Small intestine (tissue), 7 donors: ENCODE measurements at regions not wholly inside any gene's neighbourhood (a gene's known extent, or its start where the extent isn't known, plus 50 kb on each side); places are given as distances from the start of the nearest gene placed in this dataset.
A peak's percentile ranks its signal among the peaks of the same experiment; 100 is the strongest.
"Not testable (repeated sequence)": the region's sequence is repeated elsewhere in the genome, so short reads cannot be mapped to it uniquely, and the experiment has no call there.

ENCODE experiments used
- DNase-seq, 2 donors: peaks; one replicate each; pipeline versions ENCODE4 v3.0.0 to v3.0.0-alpha.2; 2013
- FAIRE-seq: peaks from 2 replicates; lab custom pipeline; 2012; peaks lifted over from hg19 to GRCh38; lab: Jason Lieb, UNC
- H3K27ac ChIP-seq, 3 donors: one replicate each; pipeline ENCODE4 v1.5.1; 2013; ENCODE audit warnings: low read length in 2 of 3, mild to moderate bottlenecking in 2 of 3, control low read depth in 1 of 3, inconsistent platforms in 1 of 3, low read depth in 1 of 3, moderate library complexity in 1 of 3
- H3K27me3 ChIP-seq, 3 donors: one replicate each; pipeline ENCODE4 v1.6.1; 2013; ENCODE audit warnings: low read length in 3 of 3, inconsistent platforms in 1 of 3; ENCODE audit not compliant: control insufficient read depth in 3 of 3, insufficient read depth in 3 of 3
- H3K36me3 ChIP-seq, 3 donors: one replicate each; pipeline ENCODE4 v1.6.1; 2013; ENCODE audit warnings: low read length in 3 of 3, inconsistent platforms in 1 of 3, low read depth in 1 of 3, mild to moderate bottlenecking in 1 of 3, moderate library complexity in 1 of 3; ENCODE audit not compliant: control insufficient read depth in 3 of 3, insufficient read depth in 2 of 3
- H3K4me1 ChIP-seq, 3 donors: one replicate each; pipeline ENCODE4 v1.6.1; 2013; ENCODE audit warnings: low read length in 2 of 3, inconsistent platforms in 1 of 3, low read depth in 1 of 3, mild to moderate bottlenecking in 1 of 3, moderate library complexity in 1 of 3; ENCODE audit not compliant: control insufficient read depth in 3 of 3, insufficient read depth in 2 of 3
- H3K4me3 ChIP-seq, 3 donors: one replicate each; pipeline ENCODE4 v1.5.1; 2013; ENCODE audit warnings: low read length in 3 of 3, control low read depth in 1 of 3, inconsistent platforms in 1 of 3, low read depth in 1 of 3, mild to moderate bottlenecking in 1 of 3, moderate library complexity in 1 of 3
- H3K9me3 ChIP-seq, 2 donors: one replicate each; pipeline ENCODE4 v1.6.1; 2013; ENCODE audit warnings: low read depth in 1 of 2, low read length in 1 of 2; ENCODE audit not compliant: control insufficient read depth in 2 of 2, insufficient read depth in 1 of 2
- WGBS, 3 donors: extraction: QIAGEN DNeasy Blood & Tissue Kit; methylation state at CpG; one replicate each; pipeline ENCODE4 v1.1.7; 2013; 5-methylcytosine and 5-hydroxymethylcytosine counted together
- donor health status: healthy with polysubstance abuse.
- donor health status: control.
- donor health status: control.
- donor health status: Bipolar disorder and iron deficiency.
- donor health status: healthy.

DNA sequence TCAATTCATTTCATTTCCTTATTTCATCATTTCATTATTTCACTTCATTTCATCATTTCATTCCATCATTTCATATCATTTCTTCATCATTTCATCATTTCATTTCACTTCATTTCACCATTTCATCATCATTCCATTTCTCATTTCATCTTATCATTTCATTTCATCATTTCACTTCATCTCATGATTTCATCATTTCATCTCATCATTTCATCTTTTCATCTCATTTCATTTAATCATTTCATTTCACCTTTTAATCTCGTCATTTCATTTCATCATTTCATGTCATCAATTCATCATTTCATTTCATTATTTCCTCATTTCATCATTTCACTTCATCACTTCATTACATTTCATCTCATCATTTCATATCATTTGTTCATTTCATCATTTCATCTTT is 177.4 kb downstream of the ZNF92 start:
- not testable (repeated sequence) for H3K36me3 ChIP-seq
- 90 to 100% (median 95%) methylated on average over 1 of the region's 1 CpG for WGBS, 3 donors

DNA sequence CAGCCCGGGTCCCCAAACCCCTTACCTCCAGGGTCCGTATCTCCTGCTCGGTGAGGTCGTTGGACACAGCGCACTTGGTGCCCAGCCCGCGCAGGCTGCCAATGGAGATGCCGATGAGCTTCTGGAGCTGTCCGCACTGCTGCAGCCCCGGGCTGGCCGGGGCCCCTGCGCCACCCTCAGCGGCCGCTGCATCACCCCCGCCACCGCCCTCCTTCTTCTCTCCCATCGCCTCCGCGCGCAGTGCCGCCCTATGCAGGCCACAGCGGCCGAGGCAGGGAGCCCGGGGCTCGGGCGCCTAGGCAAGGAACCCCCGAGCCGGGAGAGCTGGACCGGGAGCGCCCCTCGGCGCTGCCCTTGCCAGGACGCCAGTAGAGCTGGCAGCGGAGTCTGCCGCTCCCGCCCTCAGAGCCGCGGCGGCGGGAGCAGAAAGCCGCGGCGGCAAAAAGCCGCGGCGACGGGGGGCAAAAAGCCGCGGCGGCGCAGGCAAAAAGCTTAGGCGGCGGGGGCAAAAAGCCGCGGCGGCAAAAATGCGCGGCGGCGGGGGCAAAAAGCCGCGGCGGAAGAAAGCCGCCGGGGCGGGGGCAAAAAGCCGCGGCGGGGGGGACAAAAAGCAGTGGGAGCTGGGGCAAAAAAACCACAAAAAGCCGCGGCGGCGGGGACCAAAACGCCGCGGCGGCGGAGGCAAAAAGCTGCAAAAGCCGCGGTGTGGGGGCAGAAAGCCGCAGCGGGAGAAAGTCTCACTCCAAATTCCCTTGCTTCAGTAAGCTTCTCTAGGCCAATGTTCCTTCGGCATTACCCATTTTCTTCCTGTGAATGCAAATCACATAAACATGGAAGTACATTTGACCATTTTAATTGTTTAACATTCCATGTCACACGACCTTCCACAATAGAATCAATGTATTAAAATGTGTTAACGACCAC is 181.2 kb downstream of the ZNF92 start:
- not testable (repeated sequence) for H3K4me1 ChIP-seq, DNase-seq, H3K9me3 ChIP-seq, FAIRE-seq, H3K4me3 ChIP-seq, H3K36me3 ChIP-seq, H3K27ac ChIP-seq, H3K27me3 ChIP-seq
- 2% methylated on average over 10 of the region's 85 CpGs; no CpG with 5 or more reads in 2 of the 3 donors for WGBS, 3 donors

More for the DNA sequence above, 177.4 kb downstream of the ZNF92 start:
- not testable (repeated sequence) for H3K27me3 ChIP-seq, DNase-seq, H3K4me1 ChIP-seq, H3K9me3 ChIP-seq, H3K4me3 ChIP-seq, H3K27ac ChIP-seq
- FAIRE-seq = peak; percentile 47

DNA sequence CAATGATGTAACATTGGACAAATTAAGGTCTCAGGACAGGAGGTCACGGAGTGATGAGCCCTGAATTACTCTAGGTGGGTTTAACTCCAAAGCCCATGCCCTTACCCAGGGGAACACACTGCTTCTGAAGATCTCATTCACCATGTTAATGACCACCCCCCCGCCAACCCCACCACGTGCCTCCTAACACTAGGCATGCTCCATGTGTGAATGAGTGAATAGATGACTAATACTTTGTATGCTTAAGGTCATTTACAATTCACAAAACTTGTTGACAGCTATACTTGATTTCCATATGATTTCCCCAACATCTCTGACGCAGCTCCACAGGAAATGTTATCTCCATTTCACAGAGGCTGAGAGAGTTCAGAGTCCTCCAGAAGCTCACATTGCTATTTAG is 184.9 kb downstream of the ZNF92 start:
- DNase-seq = peak; percentile 0 to 13
- not testable (repeated sequence) for H3K4me1 ChIP-seq, H3K27ac ChIP-seq, H3K27me3 ChIP-seq, H3K9me3 ChIP-seq, H3K36me3 ChIP-seq, H3K4me3 ChIP-seq, FAIRE-seq
- 51 to 71% (median 60%) methylated on average over 2 to 3 of the region's 4 CpGs for WGBS, 3 donors

DNA sequence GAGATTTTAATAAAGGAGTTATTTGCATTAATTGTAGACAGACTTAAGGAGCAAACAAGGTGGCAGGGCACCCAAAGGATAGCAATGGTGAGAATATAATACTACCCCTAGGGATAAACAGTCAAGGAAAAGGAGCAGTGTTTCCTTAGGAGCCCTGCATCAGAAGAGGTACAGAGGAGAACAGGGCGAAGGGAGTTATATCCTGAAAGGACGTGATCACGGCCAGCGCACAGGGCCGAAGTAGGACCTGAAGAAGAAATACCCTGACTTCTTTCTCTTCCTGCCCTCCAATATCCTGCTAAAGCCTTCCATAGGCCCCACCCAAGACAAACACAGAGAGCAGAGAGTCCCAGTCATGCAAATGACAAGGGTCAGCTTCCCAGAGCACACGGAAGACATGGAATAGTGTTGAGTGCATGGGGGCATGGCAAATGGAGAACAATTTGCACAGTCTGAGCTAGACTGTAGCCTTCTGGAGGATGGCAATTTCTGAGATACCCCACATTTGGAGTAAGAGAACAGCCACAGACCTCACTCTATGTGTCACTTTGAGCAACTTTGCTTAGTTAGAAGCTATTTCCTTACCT is 188.2 kb downstream of the ZNF92 start:
- WGBS, 3 donors = 87 to 90% (median 87%) methylated on average over 5 of the region's 6 CpGs

DNA sequence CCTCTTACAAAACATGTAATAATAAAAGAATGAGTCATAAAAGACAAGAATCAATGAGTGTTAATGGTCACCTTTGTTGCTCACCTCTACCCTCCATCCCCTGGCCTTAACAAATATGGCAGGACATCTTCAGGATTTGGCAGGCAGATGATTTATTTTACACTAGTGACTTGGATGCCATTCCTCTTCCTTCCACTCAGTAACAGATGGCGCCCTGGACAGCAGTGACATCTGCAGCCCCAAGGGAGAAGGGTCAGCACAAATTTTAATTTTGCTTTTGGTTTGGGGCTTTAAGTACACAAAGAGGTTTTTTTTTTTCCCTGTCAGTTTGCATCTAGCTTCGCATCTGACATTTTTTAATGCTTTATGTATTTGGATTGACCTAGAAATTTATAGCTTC is 188.9 kb downstream of the ZNF92 start:
- FAIRE-seq, H3K36me3 ChIP-seq, H3K4me3 ChIP-seq, H3K27ac ChIP-seq, H3K27me3 ChIP-seq, H3K4me1 ChIP-seq, H3K9me3 ChIP-seq, DNase-seq: not testable (repeated sequence)
- WGBS, 3 donors = 61 to 80% (median 70%) methylated on average over 1 of the region's 2 CpGs

More for the DNA sequence above, 188.2 kb downstream of the ZNF92 start:
- not testable (repeated sequence) for DNase-seq, H3K4me3 ChIP-seq, H3K27ac ChIP-seq, H3K9me3 ChIP-seq, FAIRE-seq, H3K4me1 ChIP-seq, H3K36me3 ChIP-seq, H3K27me3 ChIP-seq

DNA sequence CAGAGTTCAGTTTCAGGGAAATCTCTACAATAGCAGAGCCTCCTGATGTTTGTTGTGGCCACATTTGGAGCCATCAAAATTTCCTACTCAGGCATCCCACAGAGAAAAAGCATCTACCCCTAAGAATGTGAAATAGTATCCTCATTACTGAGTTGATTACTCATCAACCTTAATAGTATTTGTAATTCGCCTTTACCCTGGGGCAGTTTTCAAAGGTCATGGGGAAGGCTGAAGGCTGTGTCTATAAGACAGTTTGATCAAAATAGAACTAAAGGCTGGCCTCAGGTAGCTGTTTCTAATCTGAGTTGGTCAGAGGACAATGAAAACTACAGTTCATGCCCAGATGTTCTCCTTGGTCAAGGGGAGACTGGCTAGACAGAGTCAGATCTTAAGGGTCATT is 189.7 kb downstream of the ZNF92 start:
- H3K36me3 ChIP-seq, H3K27ac ChIP-seq, FAIRE-seq, H3K27me3 ChIP-seq, H3K4me1 ChIP-seq, H3K4me3 ChIP-seq, DNase-seq, H3K9me3 ChIP-seq: not testable (repeated sequence)
- no CpG with 5 or more reads among the region's 1 CpG for WGBS, 3 donors

DNA sequence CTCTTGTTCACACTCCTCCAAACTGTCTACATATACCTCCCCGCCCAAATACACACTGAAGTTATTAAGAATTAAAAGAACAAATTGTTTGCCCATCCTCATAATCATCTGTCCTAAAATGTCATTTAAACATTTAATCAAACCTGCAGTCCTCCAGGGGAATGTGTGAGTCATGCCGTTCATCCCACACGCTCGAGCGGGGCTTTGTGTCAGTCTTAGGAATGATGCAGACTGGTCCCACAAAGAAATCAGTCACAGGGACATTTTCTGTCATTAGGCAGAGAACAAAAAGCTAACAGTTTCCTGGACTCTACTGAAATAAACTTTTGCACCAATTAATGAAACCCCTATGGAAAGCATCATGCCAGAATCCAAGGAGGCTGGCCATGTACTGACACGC is 194.6 kb downstream of the ZNF92 start:
- not testable (repeated sequence) for H3K27ac ChIP-seq, H3K27me3 ChIP-seq, DNase-seq, H3K4me3 ChIP-seq, H3K9me3 ChIP-seq, H3K4me1 ChIP-seq, H3K36me3 ChIP-seq, FAIRE-seq
- no CpG with 5 or more reads among the region's 6 CpGs for WGBS, 3 donors

DNA sequence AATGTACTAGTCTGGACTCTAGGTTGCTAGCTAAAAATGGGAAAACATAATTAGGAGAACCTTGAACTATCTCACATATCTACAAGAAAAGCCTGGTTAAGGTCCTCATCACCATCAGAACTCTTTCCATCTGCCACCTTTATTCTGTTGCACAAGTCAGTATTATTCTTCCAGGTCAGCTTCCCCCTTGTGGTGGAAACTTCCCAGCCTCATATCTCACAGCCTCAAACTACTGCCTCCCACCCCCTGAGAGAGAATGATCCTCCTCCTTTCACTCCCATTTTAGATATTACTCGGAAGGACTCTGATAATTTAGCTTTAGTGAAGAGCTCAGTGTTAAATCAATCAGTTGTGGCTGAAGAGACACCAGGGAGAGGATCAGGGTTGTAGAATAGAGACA is 197.3 kb downstream of the ZNF92 start:
- WGBS, 3 donors = no CpG with 5 or more reads among the region's 1 CpG
- DNase-seq, H3K4me3 ChIP-seq, H3K27me3 ChIP-seq, H3K9me3 ChIP-seq, FAIRE-seq, H3K4me1 ChIP-seq, H3K36me3 ChIP-seq, H3K27ac ChIP-seq: not testable (repeated sequence)
